B cell (primary cell): ENCODE measurements at regions not wholly inside any gene's neighbourhood (a gene's known extent, or its start where the extent isn't known, plus 50 kb on each side); places are given as distances from the start of the nearest gene placed in this dataset.
"Not testable (repeated sequence)": the region's sequence is repeated elsewhere in the genome, so short reads cannot be mapped to it uniquely, and the experiment has no call there.

Experiments
- ATAC-seq: fragments of 200-7000 bp; cut with Tn5 transposase; one replicate; pipeline ENCODE4 v1.10.0; 2021; ENCODE audit warnings: low read depth, mild to moderate bottlenecking, moderate number of reproducible peaks, moderate library complexity
- CTCF ChIA-PET: fragments of 350-600 bp; sonication (Branson Sonifier 250); formaldehyde crosslinking; loops from one replicate; lab custom pipeline; 2021; ENCODE audit warnings: antibody characterized with exemption, inconsistent platforms; lab: Charles Lee
- POLR2A ChIA-PET: fragments of 350-600 bp; sonication (Branson Sonifier 250); formaldehyde crosslinking; loops from one replicate; lab custom pipeline; 2021; ENCODE audit warnings: antibody characterized with exemption; lab: Charles Lee
- DNase-seq: peaks from one replicate; pipeline ENCODE4 v3.0.0; 2013
- H2AFZ ChIP-seq: 2 replicates; pipeline ENCODE4 v1.6.1; 2012; ENCODE audit warnings: mild to moderate bottlenecking, low read depth, low read length; ENCODE audit not compliant: insufficient read depth, poor library complexity, severe bottlenecking
- H3K27ac ChIP-seq, 2 donors: 1 replicate in 1 of 2; 2 replicates in 1 of 2; pipeline ENCODE4 v1.5.1; 2012 to 2013; ENCODE audit warnings: low read length in 2 of 2, mild to moderate bottlenecking in 2 of 2, moderate library complexity in 1 of 2
- H3K27me3 ChIP-seq, 4 experiments: fragments of 200-600 bp in 1 of 4; sonication (generic) in 1 of 4; replicated peaks in 1 of 4; 1 replicate in 2 of 4; 2 replicates in 2 of 4; pipeline versions ENCODE4 v1.6.1 to v1.7.0; 2013 to 2016; ENCODE audit warnings: low read length in 3 of 4, mild to moderate bottlenecking in 2 of 4, mixed read lengths in 1 of 4, moderate library complexity in 1 of 4; ENCODE audit not compliant: insufficient read depth in 4 of 4, control insufficient read depth in 3 of 4; ENCODE audit errors: control extremely low read depth in 1 of 4
- H3K36me3 ChIP-seq, 2 experiments: replicated peaks in 1 of 2; 1 replicate in 1 of 2; 2 replicates in 1 of 2; pipeline versions ENCODE4 v1.6.1 to v1.7.1; 2013; ENCODE audit warnings: low read length in 1 of 2; ENCODE audit not compliant: insufficient read depth in 2 of 2, control insufficient read depth in 1 of 2; ENCODE audit errors: control extremely low read depth in 1 of 2, extremely low read depth in 1 of 2
- H3K4me1 ChIP-seq, 2 donors: fragments of 200-600 bp in 1 of 2; sonication (generic) in 1 of 2; 1 replicate in 1 of 2; 2 replicates in 1 of 2; pipeline versions ENCODE4 v1.5.1 to v1.6.1; 2013 to 2017; ENCODE audit warnings: low read length in 2 of 2; ENCODE audit not compliant: control insufficient read depth in 2 of 2, insufficient read depth in 2 of 2
- H3K4me2 ChIP-seq: replicated peaks from 2 replicates; pipeline ENCODE3; 2012; ENCODE audit warnings: mild to moderate bottlenecking, low read depth, low read length; ENCODE audit not compliant: poor library complexity, severe bottlenecking
- H3K4me3 ChIP-seq, 5 experiments: fragments of 200-600 bp in 1 of 5; sonication (generic) in 1 of 5; 1 replicate in 3 of 5; 2 replicates in 2 of 5; pipeline versions ENCODE4 v1.5.1 to v1.7.0; 2011 to 2016; ENCODE audit warnings: low read length in 4 of 5, mild to moderate bottlenecking in 4 of 5, low read depth in 2 of 5, control low read depth in 1 of 5, moderate library complexity in 1 of 5; ENCODE audit not compliant: insufficient read depth in 1 of 5; ENCODE audit errors: control extremely low read depth in 1 of 5, extremely low read depth in 1 of 5
- H3K79me2 ChIP-seq: fragments of 200-600 bp; sonication (generic); one replicate; pipeline ENCODE4 v1.6.0; 2016; ENCODE audit warnings: low read length; ENCODE audit not compliant: control insufficient read depth, insufficient read depth
- H3K9ac ChIP-seq: fragments of 200-600 bp; sonication (generic); 2 replicates; pipeline ENCODE4 v1.6.1; 2017; ENCODE audit warnings: mild to moderate bottlenecking, low read length, moderate library complexity
- H3K9me3 ChIP-seq, 3 donors: one replicate each; pipeline versions ENCODE4 v1.6.1 to v1.7.1; 2013; ENCODE audit warnings: low read length in 2 of 3; ENCODE audit not compliant: control insufficient read depth in 2 of 3, insufficient read depth in 1 of 3; ENCODE audit errors: control extremely low read depth in 1 of 3
- H4K20me1 ChIP-seq: 2 replicates; pipeline ENCODE4 v1.6.0; 2012; ENCODE audit warnings: mild to moderate bottlenecking, low read length; ENCODE audit not compliant: insufficient read depth, control insufficient read depth, poor library complexity, severe bottlenecking
- H3K27ac Mint-ChIP-seq: one replicate; pipeline ENCODE4 v1.8.0; 2021; ENCODE audit warnings: mixed read lengths
- H3K27me3 Mint-ChIP-seq: one replicate; pipeline ENCODE4 v1.8.0; 2021; ENCODE audit warnings: mixed read lengths
- H3K4me1 Mint-ChIP-seq: one replicate; pipeline ENCODE4 v1.8.0; 2021; ENCODE audit warnings: mixed read lengths
- H3K4me3 Mint-ChIP-seq: one replicate; pipeline ENCODE4 v1.8.0; 2021; ENCODE audit warnings: mixed read lengths
- H3K9me3 Mint-ChIP-seq: one replicate; pipeline ENCODE4 v1.8.0; 2022; ENCODE audit warnings: mixed read lengths; ENCODE audit not compliant: insufficient read depth
- EZH2 ChIP-seq: IDR thresholded peaks from 2 replicates; pipeline ENCODE4 v1.6.1; 2012; ENCODE audit warnings: borderline replicate concordance, low read depth, mild to moderate bottlenecking, moderate library complexity, low read length; ENCODE audit not compliant: insufficient read depth, poor library complexity, severe bottlenecking
- WGBS: methylation state at CpG from one replicate; pipeline ENCODE4 v1.1.5; 2013; ENCODE audit warnings: missing lambda C conversion rate; ENCODE audit not compliant: insufficient coverage; 5-methylcytosine and 5-hydroxymethylcytosine counted together
- intact Hi-C: fragments of 100-400 bp; cut with micrococcal nuclease; formaldehyde crosslinking; loops from one replicate; pipeline ENCODE4 v1.10.0; 2022
- TF ChIP-seq, protein P1 (sequence below): fragments of 200-600 bp; IDR thresholded peaks from one replicate; pipeline ENCODE4 v1.8.0; 2022; ENCODE audit warnings: antibody characterized with exemption, mild to moderate bottlenecking

DNA sequence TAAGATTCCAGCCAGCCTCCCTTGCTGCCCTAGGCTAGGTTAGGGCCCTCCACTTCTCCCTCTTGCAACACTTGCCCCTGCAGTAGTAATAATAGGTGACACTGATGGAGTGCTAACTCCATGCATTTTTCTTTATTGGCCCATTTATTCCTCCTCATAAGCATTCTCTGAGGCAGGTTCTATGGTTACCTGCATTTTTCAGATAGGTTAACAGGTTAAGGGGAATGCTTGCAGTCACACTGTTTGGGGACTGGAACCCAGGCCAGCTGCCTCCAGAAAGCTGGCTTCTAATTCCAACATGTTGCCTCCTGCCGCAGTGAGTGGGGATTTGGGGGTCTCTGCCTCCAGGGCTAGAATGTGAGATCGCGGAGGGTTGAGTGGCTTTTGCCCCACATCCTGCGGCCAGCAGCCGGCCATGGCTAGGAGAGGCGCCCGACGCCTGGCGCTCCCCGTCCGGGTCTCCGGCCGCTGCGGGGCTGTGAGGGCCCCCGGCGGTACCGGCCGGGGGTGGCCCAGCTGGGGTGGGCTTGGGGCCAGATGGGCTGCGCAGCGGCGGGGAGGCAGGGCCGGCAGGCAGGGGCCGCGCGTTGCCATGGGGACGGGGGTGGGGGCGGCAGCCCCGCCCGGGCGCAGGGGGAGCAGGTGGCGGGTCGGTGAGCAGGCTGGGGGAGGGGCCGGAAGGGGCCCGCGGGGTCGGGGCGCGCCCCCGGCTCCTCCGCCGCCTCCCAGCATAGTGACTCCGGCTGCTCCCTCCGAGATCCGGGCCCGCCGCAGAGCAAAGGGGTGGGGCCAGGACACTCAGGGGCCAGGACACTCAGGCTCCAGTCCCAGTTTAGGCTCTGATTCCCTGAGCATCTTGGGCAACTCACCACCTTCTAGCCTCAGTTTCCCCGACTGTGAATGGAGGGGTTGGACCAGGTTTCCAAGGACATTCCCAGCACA lies 68.4 kb upstream of the SSBP3 start:
- no peaks in the 10 kb centered on the region for H3K9me3 Mint-ChIP-seq
- ChIA-PET POLR2A (interaction anchor here (0.6 kb wide), 2 partner anchors 15 to 51 kb away, joined by 4 to 7 read pairs; no protein-coding TSS in a partner anchor), CTCF (interaction anchor here (1.0 kb wide), 1 partner anchor 69 kb away, joined by 3 read pairs; the partner anchor contains the start of gene SSBP3)
- Histone ChIP-seq H3K4me1 (peaks cover 35 to 38% of the 10 kb centered on the region in 2 donors), H3K4me2 (peak overlapping the region; percentile 91), H3K9ac (peak overlapping the region; percentile 62), H3K9me3 (no peaks in the 10 kb centered on the region), H2AFZ (peak overlapping the region; percentile 73), H3K36me3 (no peaks in the 10 kb centered on the region), H3K27ac (peak overlapping the region in 1 of 2 donors; percentile 63), H3K79me2 (no peaks in the 10 kb centered on the region), H3K4me3 (peak overlapping the region; percentile 42 to 62 (median 50)), H4K20me1 (no peaks in the 10 kb centered on the region), H3K27me3 (peaks cover 0 to 18% (median 3%) of the 10 kb centered on the region in 4 experiments)
- ATAC-seq (peak; percentile 44), DNase-seq (peak; percentile 39)
- H3K27me3 Mint-ChIP-seq: peaks cover 12% of the 10 kb centered on the region
- TF ChIP-seq, protein P1, sequence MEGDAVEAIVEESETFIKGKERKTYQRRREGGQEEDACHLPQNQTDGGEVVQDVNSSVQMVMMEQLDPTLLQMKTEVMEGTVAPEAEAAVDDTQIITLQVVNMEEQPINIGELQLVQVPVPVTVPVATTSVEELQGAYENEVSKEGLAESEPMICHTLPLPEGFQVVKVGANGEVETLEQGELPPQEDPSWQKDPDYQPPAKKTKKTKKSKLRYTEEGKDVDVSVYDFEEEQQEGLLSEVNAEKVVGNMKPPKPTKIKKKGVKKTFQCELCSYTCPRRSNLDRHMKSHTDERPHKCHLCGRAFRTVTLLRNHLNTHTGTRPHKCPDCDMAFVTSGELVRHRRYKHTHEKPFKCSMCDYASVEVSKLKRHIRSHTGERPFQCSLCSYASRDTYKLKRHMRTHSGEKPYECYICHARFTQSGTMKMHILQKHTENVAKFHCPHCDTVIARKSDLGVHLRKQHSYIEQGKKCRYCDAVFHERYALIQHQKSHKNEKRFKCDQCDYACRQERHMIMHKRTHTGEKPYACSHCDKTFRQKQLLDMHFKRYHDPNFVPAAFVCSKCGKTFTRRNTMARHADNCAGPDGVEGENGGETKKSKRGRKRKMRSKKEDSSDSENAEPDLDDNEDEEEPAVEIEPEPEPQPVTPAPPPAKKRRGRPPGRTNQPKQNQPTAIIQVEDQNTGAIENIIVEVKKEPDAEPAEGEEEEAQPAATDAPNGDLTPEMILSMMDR: no peak
- TF ChIP-seq EZH2: no peak
- peak overlapping the region; percentile 56 for H3K27ac Mint-ChIP-seq
- 5% methylated on average over 46 of the region's 47 CpGs for WGBS
- H3K4me3 Mint-ChIP-seq: peak overlapping the region; percentile 85
- intact Hi-C loops: loop anchor here (2.0 kb wide), 1 partner anchor 14 kb away; no protein-coding TSS in a partner anchor
- peaks cover 36% of the 10 kb centered on the region for H3K4me1 Mint-ChIP-seq

DNA sequence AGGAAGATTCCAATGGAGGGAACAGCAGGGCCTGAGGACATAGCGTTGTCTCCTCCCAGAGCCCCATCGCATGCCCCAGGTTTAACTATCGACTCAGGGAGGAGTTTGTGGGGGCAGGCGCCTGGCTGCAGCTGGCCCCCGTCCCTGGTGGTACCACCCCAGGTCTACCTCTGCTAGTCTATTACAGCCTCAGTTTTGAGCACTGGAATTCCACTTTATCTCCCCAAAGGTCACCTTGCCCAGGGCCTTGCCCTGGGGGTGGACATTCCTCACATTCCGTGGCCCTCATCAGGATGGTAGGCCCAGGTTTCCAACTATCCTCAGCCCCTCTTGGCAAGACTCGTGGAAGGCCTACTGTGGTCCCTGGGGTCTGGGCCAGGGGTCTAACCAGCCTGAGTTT lies 65.4 kb upstream of the SSBP3 start:
- 100% methylated on average over 7 of the region's 7 CpGs for WGBS
- H3K27ac Mint-ChIP-seq: no peak overlapping the region
- no peaks in the 10 kb centered on the region for H4K20me1 ChIP-seq
- H2AFZ ChIP-seq: no peak overlapping the region
- ChIA-PET CTCF (interaction anchor here (0.8 kb wide), 1 partner anchor 12 kb away, joined by 3 read pairs; no protein-coding TSS in a partner anchor), POLR2A (no interaction called here)
- no peak overlapping the region for H3K9ac ChIP-seq
- peaks cover 0 to 4% (median 0%) of the 10 kb centered on the region in 3 donors for H3K9me3 ChIP-seq
- no peaks in the 10 kb centered on the region for H3K9me3 Mint-ChIP-seq
- H3K36me3 ChIP-seq: no peaks in the 10 kb centered on the region
- H3K4me1 ChIP-seq: peaks cover 24 to 25% of the 10 kb centered on the region in 2 donors
- peaks cover 12% of the 10 kb centered on the region for H3K27me3 Mint-ChIP-seq
- no peak overlapping the region for H3K4me3 Mint-ChIP-seq
- H3K27ac ChIP-seq: no peak overlapping the region
- intact Hi-C loops: no loop called here
- H3K4me2 ChIP-seq: no peak overlapping the region
- peaks cover 0 to 18% (median 3%) of the 10 kb centered on the region in 4 experiments for H3K27me3 ChIP-seq
- H3K79me2 ChIP-seq: no peaks in the 10 kb centered on the region
- H3K4me3 ChIP-seq: no peak overlapping the region
- TF ChIP-seq, protein P1: no peak
- no peak for TF ChIP-seq EZH2
- ATAC-seq (no peak), DNase-seq (no peak)
- peaks cover 25% of the 10 kb centered on the region for H3K4me1 Mint-ChIP-seq

DNA sequence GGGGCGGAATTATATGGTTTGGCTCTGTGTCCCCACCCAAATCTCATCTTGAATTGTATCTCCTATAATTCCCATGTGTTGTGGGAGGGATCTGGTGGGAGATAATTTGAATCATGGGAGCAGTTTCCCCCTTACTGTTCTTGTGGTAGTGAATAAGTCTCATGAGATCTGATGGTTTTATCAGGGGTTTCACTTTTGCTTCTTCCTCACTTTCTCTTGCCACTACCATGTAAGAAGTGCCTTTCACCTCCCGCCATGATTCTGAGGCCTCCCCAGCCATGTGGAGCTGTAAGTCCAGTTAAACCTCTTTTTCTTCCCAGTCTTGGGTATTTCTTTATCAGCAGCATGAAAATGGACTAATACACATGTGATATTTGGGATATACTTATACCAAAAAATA lies 63.2 kb upstream of the SSBP3 start:
- H3K27me3 ChIP-seq, H3K27ac ChIP-seq, H3K4me3 Mint-ChIP-seq, H3K79me2 ChIP-seq, H3K4me2 ChIP-seq, H3K36me3 ChIP-seq, H3K9ac ChIP-seq, ATAC-seq, DNase-seq, H3K9me3 ChIP-seq, intact Hi-C loops, H3K9me3 Mint-ChIP-seq, H3K4me3 ChIP-seq, H4K20me1 ChIP-seq, H3K4me1 ChIP-seq, H3K27ac Mint-ChIP-seq, POLR2A ChIA-PET, H2AFZ ChIP-seq, H3K4me1 Mint-ChIP-seq: not testable (repeated sequence)
- peaks cover 12% of the 10 kb centered on the region for H3K27me3 Mint-ChIP-seq
- CTCF ChIA-PET: interaction anchor here (0.8 to 1.1 kb wide), 2 partner anchors 18 to 20 kb away, joined by 3 read pairs; no protein-coding TSS in a partner anchor
- WGBS: no CpG with 5 or more reads among the region's 2 CpGs
